ENCODE measurements at regions not wholly inside any gene's neighbourhood (a gene's known extent, or its start where the extent isn't known, plus 50 kb on each side); places are given as distances from the start of the nearest gene placed in this dataset.

GRCh38 chr3:147832611-147833010 is 423.4 kb downstream of the ZIC1 start:
- TF ChIP-seq EZH2 (IDR thresholded peaks at IDR 0.05; ENCODE audit: borderline replicate concordance, insufficient read depth, low read length, poor library complexity, severe bottlenecking) (no peak), CTCF (IDR thresholded peaks at IDR 0.05; ENCODE audit: poor library complexity, severe bottlenecking) (no peak)
